MM.1S (cell line): ENCODE measurements at regions not wholly inside any gene's neighbourhood (a gene's known extent, or its start where the extent isn't known, plus 50 kb on each side); places are given as distances from the start of the nearest gene placed in this dataset.
"Not testable (repeated sequence)": the region's sequence is repeated elsewhere in the genome, so short reads cannot be mapped to it uniquely, and the experiment has no call there.

Experiments used
- DNase-seq: peaks from one replicate; pipeline ENCODE4 v3.0.0-alpha.2; 2015
- H2AFZ ChIP-seq: fragments of 300-600 bp; sonication (generic); 2 replicates; pipeline ENCODE4 v1.6.0; 2016; ENCODE audit warnings: antibody characterized with exemption, low read length
- H3F3A ChIP-seq: fragments of 300-600 bp; sonication (generic); 2 replicates; pipeline ENCODE4 v1.6.1; 2016; ENCODE audit warnings: mild to moderate bottlenecking, antibody characterized with exemption, low read length, moderate library complexity, mixed read lengths; ENCODE audit not compliant: insufficient read depth
- H3K27ac ChIP-seq: fragments of 300-600 bp; sonication (generic); 2 replicates; pipeline ENCODE4 v1.5.1; 2016; ENCODE audit warnings: mild to moderate bottlenecking, low read length
- H3K27me3 ChIP-seq: fragments of 300-600 bp; sonication (generic); replicated peaks from 2 replicates; pipeline ENCODE4 v1.6.0; 2016; ENCODE audit warnings: low read length; ENCODE audit not compliant: insufficient read depth
- H3K36me3 ChIP-seq: fragments of 300-600 bp; sonication (generic); replicated peaks from 2 replicates; pipeline ENCODE4 v1.6.1; 2016; ENCODE audit warnings: mild to moderate bottlenecking, low read length, mixed read lengths; ENCODE audit not compliant: insufficient read depth
- H3K4me1 ChIP-seq: fragments of 300-600 bp; sonication (generic); 2 replicates; pipeline ENCODE4 v1.6.1; 2016; ENCODE audit warnings: low read length, mixed read lengths
- H3K4me2 ChIP-seq: fragments of 300-600 bp; sonication (generic); 2 replicates; pipeline ENCODE4 v1.6.0; 2016; ENCODE audit warnings: low read depth, low read length
- H3K4me3 ChIP-seq: fragments of 300-600 bp; sonication (generic); 2 replicates; pipeline ENCODE4 v1.5.1; 2016; ENCODE audit warnings: low read length, mixed read lengths
- H3K79me2 ChIP-seq: fragments of 300-600 bp; sonication (generic); 2 replicates; pipeline ENCODE4 v1.6.1; 2016; ENCODE audit warnings: mixed run types, low read length, mixed read lengths
- H3K9ac ChIP-seq: fragments of 300-600 bp; sonication (generic); 2 replicates; pipeline ENCODE4 v1.6.1; 2016; ENCODE audit warnings: low read length, mixed read lengths
- H3K9me2 ChIP-seq: fragments of 300-600 bp; sonication (generic); replicated peaks from 2 replicates; pipeline ENCODE4 v1.6.1; 2016; ENCODE audit warnings: mild to moderate bottlenecking, low read length, mixed read lengths; ENCODE audit not compliant: insufficient read depth
- H3K9me3 ChIP-seq: fragments of 300-600 bp; sonication (generic); replicated peaks from 2 replicates; pipeline ENCODE4 v1.6.1; 2016; ENCODE audit warnings: mild to moderate bottlenecking, low read length, mixed read lengths; ENCODE audit not compliant: insufficient read depth
- H4K20me1 ChIP-seq: fragments of 300-600 bp; sonication (generic); 2 replicates; pipeline ENCODE4 v1.6.1; 2016; ENCODE audit warnings: mild to moderate bottlenecking, low read length, moderate library complexity, mixed read lengths; ENCODE audit not compliant: insufficient read depth
- CTCF ChIP-seq: fragments of 300-600 bp; sonication (generic); IDR thresholded peaks from 2 replicates; pipeline ENCODE4 v1.5.1; 2016; ENCODE audit warnings: antibody characterized with exemption, low read length, mixed read lengths
- EZH2 ChIP-seq: fragments of 300-600 bp; sonication (generic); optimal IDR thresholded peaks from 2 replicates; pipeline ENCODE3; 2017; ENCODE audit warnings: low read depth, mild to moderate bottlenecking, antibody characterized with exemption, low read length, mixed read lengths
- EZH2phosphoT487 ChIP-seq: fragments of 300-600 bp; sonication (generic); IDR thresholded peaks from 2 replicates; pipeline ENCODE4 v1.6.1; 2018; ENCODE audit warnings: antibody characterized with exemption, low read length

GRCh38 chr4:33948921-33949320 lies 2295.4 kb downstream of the ARAP2 start:
- no peaks in the 10 kb centered on the region for H3K9me2 ChIP-seq

GRCh38 chr4:33953848-33954247 lies 2290.5 kb downstream of the ARAP2 start:
- not testable (repeated sequence) for H3K9me2 ChIP-seq, H2AFZ ChIP-seq, H3K4me3 ChIP-seq, H3K36me3 ChIP-seq, H3K4me2 ChIP-seq, H3K27me3 ChIP-seq, H3K9me3 ChIP-seq, H3K27ac ChIP-seq, H3F3A ChIP-seq, H3K79me2 ChIP-seq, H4K20me1 ChIP-seq, DNase-seq, H3K9ac ChIP-seq, H3K4me1 ChIP-seq

More at GRCh38 chr4:33948921-33949320, 2295.4 kb downstream of the ARAP2 start:
- H3K4me1 ChIP-seq, result no peaks in the 10 kb centered on the region
- no peak overlapping the region for H3K4me3 ChIP-seq
- H3F3A ChIP-seq, result no peaks in the 10 kb centered on the region
- H3K27ac ChIP-seq, result no peak overlapping the region
- H3K27me3 ChIP-seq, result no peaks in the 10 kb centered on the region
- no peaks in the 10 kb centered on the region for H3K36me3 ChIP-seq
- H3K9ac ChIP-seq, result no peak overlapping the region
- no peaks in the 10 kb centered on the region for H3K9me3 ChIP-seq
- no peak for TF ChIP-seq CTCF
- no peak for TF ChIP-seq EZH2phosphoT487
- no peak for TF ChIP-seq EZH2
- no peak for DNase-seq
- no peaks in the 10 kb centered on the region for H3K79me2 ChIP-seq
- no peaks in the 10 kb centered on the region for H4K20me1 ChIP-seq
- H2AFZ ChIP-seq, result no peak overlapping the region
- no peak overlapping the region for H3K4me2 ChIP-seq

GRCh38 chr4:33954759-33955158 lies 2289.6 kb downstream of the ARAP2 start:
- Histone ChIP-seq H3K36me3 (no peaks in the 10 kb centered on the region), H3K27ac (no peak overlapping the region), H3K27me3 (no peaks in the 10 kb centered on the region), H3K9me3 (no peaks in the 10 kb centered on the region), H3K79me2 (no peaks in the 10 kb centered on the region), H3F3A (no peaks in the 10 kb centered on the region), H3K9ac (no peak overlapping the region), H3K9me2 (no peaks in the 10 kb centered on the region), H3K4me1 (no peaks in the 10 kb centered on the region), H3K4me2 (no peak overlapping the region), H4K20me1 (no peaks in the 10 kb centered on the region), H2AFZ (no peak overlapping the region), H3K4me3 (no peak overlapping the region)
- DNase-seq, result no peak
- TF ChIP-seq CTCF (no peak), EZH2phosphoT487 (no peak)

GRCh38 chr4:33959519-33959918 lies 2284.8 kb downstream of the ARAP2 start:
- DNase-seq, result no peak
- no peak overlapping the region for H3K4me2 ChIP-seq
- no peak overlapping the region for H3K9ac ChIP-seq
- no peaks in the 10 kb centered on the region for H3K79me2 ChIP-seq
- H3K9me3 ChIP-seq, result no peaks in the 10 kb centered on the region
- no peaks in the 10 kb centered on the region for H3K27me3 ChIP-seq
- H2AFZ ChIP-seq, result no peak overlapping the region
- H3F3A ChIP-seq, result no peaks in the 10 kb centered on the region
- H3K4me3 ChIP-seq, result no peak overlapping the region
- no peak for TF ChIP-seq EZH2phosphoT487
- no peak for TF ChIP-seq EZH2
- no peak for TF ChIP-seq CTCF
- H3K9me2 ChIP-seq, result no peaks in the 10 kb centered on the region
- no peaks in the 10 kb centered on the region for H3K4me1 ChIP-seq
- H3K27ac ChIP-seq, result no peak overlapping the region
- no peaks in the 10 kb centered on the region for H3K36me3 ChIP-seq
- no peaks in the 10 kb centered on the region for H4K20me1 ChIP-seq
